ENCODE measurements at regions not wholly inside any gene's neighbourhood (a gene's known extent, or its start where the extent isn't known, plus 50 kb on each side); places are given as distances from the start of the nearest gene placed in this dataset.

DNA sequence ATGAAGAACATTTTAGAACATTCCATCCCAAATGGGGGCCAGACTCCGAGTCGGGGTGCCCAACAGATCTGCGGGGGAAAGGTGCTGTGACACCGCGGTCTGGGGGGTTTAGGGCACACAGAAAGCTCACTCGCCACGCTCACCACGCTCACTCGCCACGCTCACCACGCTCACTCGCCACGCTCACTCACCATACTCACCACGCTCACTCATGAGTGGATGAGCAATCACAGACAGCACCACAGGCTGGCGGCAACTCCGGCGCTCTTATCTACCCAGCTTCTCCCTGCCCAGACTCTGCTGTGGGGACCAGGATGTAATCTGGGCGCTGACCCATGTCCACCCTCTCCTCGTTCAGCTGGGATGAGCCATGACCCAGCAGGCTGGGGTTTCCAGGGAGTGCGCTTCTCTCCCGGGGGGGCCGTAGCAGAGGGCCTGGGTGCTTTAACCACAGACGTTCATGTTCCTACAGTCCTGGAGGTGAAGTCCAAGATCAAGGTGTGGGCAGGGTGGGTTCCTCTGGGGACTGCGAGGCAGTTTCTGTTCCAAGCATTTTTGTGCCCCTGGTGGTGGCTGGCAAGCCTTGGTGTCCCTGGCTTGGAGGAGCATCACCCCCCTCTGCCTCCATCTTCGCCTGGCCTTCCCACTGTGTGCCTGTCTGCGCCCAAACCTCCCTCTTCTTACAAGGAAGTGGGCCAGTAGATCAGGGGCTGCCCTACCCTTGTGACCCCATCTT is 141.2 kb downstream of the CTTN start:
- H3K9me3 ChIP-seq (ENCODE audit: low read depth, low read length) = no peaks in the 10 kb centered on the region
- H3K27me3 ChIP-seq (ENCODE audit: insufficient read depth, low read length) = no peaks in the 10 kb centered on the region
- no peak overlapping the region for H2AFZ ChIP-seq (ENCODE audit: low read length)
- TF ChIP-seq, protein P1, sequence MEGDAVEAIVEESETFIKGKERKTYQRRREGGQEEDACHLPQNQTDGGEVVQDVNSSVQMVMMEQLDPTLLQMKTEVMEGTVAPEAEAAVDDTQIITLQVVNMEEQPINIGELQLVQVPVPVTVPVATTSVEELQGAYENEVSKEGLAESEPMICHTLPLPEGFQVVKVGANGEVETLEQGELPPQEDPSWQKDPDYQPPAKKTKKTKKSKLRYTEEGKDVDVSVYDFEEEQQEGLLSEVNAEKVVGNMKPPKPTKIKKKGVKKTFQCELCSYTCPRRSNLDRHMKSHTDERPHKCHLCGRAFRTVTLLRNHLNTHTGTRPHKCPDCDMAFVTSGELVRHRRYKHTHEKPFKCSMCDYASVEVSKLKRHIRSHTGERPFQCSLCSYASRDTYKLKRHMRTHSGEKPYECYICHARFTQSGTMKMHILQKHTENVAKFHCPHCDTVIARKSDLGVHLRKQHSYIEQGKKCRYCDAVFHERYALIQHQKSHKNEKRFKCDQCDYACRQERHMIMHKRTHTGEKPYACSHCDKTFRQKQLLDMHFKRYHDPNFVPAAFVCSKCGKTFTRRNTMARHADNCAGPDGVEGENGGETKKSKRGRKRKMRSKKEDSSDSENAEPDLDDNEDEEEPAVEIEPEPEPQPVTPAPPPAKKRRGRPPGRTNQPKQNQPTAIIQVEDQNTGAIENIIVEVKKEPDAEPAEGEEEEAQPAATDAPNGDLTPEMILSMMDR (IDR thresholded peaks at IDR 0.05; ENCODE audit: extremely low read depth, low read depth, low read length) = no peak
- DNase-seq (ENCODE audit: insufficient read length, low spot score, missing footprints) = peak; percentile 82
- H3K36me3 ChIP-seq (ENCODE audit: insufficient read depth, low read length) = no peaks in the 10 kb centered on the region
- H3K4me1 ChIP-seq (ENCODE audit: insufficient read depth, low read length) = no peaks in the 10 kb centered on the region
- H4K20me1 ChIP-seq (ENCODE audit: insufficient read depth, low read length) = no peaks in the 10 kb centered on the region
- H3K27ac ChIP-seq (ENCODE audit: low read depth, low read length) = no peak overlapping the region
- no peak overlapping the region for H3K4me3 ChIP-seq (ENCODE audit: insufficient read depth, low read length)
- no peaks in the 10 kb centered on the region for H3K79me2 ChIP-seq (ENCODE audit: insufficient read depth, low read length)
- H3K4me2 ChIP-seq (ENCODE audit: insufficient read depth, low read length) = no peak overlapping the region

DNA sequence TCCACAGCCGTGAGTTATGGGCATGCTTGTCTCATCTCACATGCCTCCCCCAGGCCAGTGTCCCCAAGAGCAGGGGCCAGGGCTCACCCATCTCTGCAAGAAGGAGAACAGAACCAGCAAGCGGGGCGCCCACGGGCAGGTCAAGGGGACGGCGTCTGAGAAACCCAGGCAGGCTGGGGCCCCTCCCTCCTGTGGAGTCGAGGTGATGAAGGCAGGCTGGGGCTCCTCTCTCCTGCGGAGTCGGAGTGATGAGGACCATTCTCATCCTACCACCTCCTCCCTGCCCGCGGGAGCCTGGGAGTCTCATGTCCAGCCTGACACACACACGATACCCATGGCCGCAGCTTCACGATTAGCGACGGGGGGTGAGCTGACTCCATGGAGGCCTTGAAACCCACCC is 141.9 kb downstream of the CTTN start:
- no peaks in the 10 kb centered on the region for H3K9me3 ChIP-seq (ENCODE audit: low read depth, low read length)
- no peaks in the 10 kb centered on the region for H3K79me2 ChIP-seq (ENCODE audit: insufficient read depth, low read length)
- H3K4me3 ChIP-seq (ENCODE audit: insufficient read depth, low read length) = no peak overlapping the region
- H3K27ac ChIP-seq (ENCODE audit: low read depth, low read length) = no peak overlapping the region
- TF ChIP-seq, protein P1 (IDR thresholded peaks at IDR 0.05; ENCODE audit: extremely low read depth, low read depth, low read length) = no peak
- peak; percentile 82 for DNase-seq (ENCODE audit: insufficient read length, low spot score, missing footprints)
- H4K20me1 ChIP-seq (ENCODE audit: insufficient read depth, low read length) = no peaks in the 10 kb centered on the region
- H3K36me3 ChIP-seq (ENCODE audit: insufficient read depth, low read length) = no peaks in the 10 kb centered on the region
- no peaks in the 10 kb centered on the region for H3K4me1 ChIP-seq (ENCODE audit: insufficient read depth, low read length)
- H2AFZ ChIP-seq (ENCODE audit: low read length) = no peak overlapping the region
- H3K27me3 ChIP-seq (ENCODE audit: insufficient read depth, low read length) = no peaks in the 10 kb centered on the region
- no peak overlapping the region for H3K4me2 ChIP-seq (ENCODE audit: insufficient read depth, low read length)

DNA sequence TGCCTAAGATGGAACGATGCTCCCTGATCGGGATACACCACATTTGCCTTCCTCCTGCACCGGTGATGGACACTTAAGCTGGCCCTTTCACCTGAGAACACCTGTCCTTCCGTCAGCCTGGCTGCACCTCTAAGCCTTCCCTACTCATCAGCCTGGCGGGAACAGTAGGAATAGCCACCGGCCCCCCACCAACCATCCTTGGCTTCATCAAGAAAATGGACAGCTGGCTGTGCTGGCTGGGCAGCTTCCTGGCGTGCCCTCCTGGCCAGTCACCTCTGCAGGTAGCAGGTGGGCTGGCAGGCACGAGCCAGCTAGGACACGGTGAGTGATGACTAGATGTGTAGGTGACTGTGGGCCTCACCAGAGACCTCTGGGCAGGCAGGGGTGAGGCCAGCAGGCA is 142.8 kb downstream of the CTTN start:
- no peak overlapping the region for H2AFZ ChIP-seq (ENCODE audit: low read length)
- H3K4me2 ChIP-seq (ENCODE audit: insufficient read depth, low read length) = no peak overlapping the region
- H4K20me1 ChIP-seq (ENCODE audit: insufficient read depth, low read length) = no peaks in the 10 kb centered on the region
- TF ChIP-seq, protein P1 (IDR thresholded peaks at IDR 0.05; ENCODE audit: extremely low read depth, low read depth, low read length) = no peak
- no peak overlapping the region for H3K27ac ChIP-seq (ENCODE audit: low read depth, low read length)
- H3K36me3 ChIP-seq (ENCODE audit: insufficient read depth, low read length) = no peaks in the 10 kb centered on the region
- H3K4me3 ChIP-seq (ENCODE audit: insufficient read depth, low read length) = no peak overlapping the region
- H3K79me2 ChIP-seq (ENCODE audit: insufficient read depth, low read length) = no peaks in the 10 kb centered on the region
- H3K27me3 ChIP-seq (ENCODE audit: insufficient read depth, low read length) = no peaks in the 10 kb centered on the region
- peak; percentile 50 for DNase-seq (ENCODE audit: insufficient read length, low spot score, missing footprints)
- no peaks in the 10 kb centered on the region for H3K4me1 ChIP-seq (ENCODE audit: insufficient read depth, low read length)
- H3K9me3 ChIP-seq (ENCODE audit: low read depth, low read length) = no peaks in the 10 kb centered on the region

DNA sequence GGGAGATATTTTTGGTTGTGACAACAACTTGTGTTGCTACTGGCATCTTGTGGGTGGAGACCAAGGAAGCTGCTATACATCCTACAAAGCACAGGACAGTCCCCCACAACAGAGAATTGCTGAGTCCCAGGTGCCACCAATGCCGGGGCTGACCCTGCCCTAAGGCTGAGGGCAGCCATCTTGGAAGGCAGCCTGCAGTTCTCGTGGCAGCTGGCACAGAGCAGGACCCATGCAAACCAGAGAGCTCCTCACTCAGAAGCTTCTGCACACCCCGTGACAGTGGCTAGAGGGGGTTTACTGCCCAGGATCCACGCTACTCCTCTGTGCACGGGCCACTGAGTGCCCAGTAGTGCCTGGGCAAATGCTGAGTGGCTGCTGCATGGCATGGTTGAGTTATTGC is 143.4 kb downstream of the CTTN start:
- no peak overlapping the region for H3K4me2 ChIP-seq (ENCODE audit: insufficient read depth, low read length)
- no peaks in the 10 kb centered on the region for H3K36me3 ChIP-seq (ENCODE audit: insufficient read depth, low read length)
- H3K27ac ChIP-seq (ENCODE audit: low read depth, low read length) = no peak overlapping the region
- peak; percentile 65 for DNase-seq (ENCODE audit: insufficient read length, low spot score, missing footprints)
- no peak overlapping the region for H2AFZ ChIP-seq (ENCODE audit: low read length)
- TF ChIP-seq, protein P1 (IDR thresholded peaks at IDR 0.05; ENCODE audit: extremely low read depth, low read depth, low read length) = no peak
- no peaks in the 10 kb centered on the region for H3K79me2 ChIP-seq (ENCODE audit: insufficient read depth, low read length)
- H4K20me1 ChIP-seq (ENCODE audit: insufficient read depth, low read length) = no peaks in the 10 kb centered on the region
- no peak overlapping the region for H3K4me3 ChIP-seq (ENCODE audit: insufficient read depth, low read length)
- no peaks in the 10 kb centered on the region for H3K4me1 ChIP-seq (ENCODE audit: insufficient read depth, low read length)
- H3K9me3 ChIP-seq (ENCODE audit: low read depth, low read length) = no peaks in the 10 kb centered on the region
- no peaks in the 10 kb centered on the region for H3K27me3 ChIP-seq (ENCODE audit: insufficient read depth, low read length)

Data from osteoblast (primary cell).